GM21526 (cell line): ENCODE measurements at regions not wholly inside any gene's neighbourhood (a gene's known extent, or its start where the extent isn't known, plus 50 kb on each side); places are given as distances from the start of the nearest gene placed in this dataset.
"Not testable (repeated sequence)": the region's sequence is repeated elsewhere in the genome, so short reads cannot be mapped to it uniquely, and the experiment has no call there.

ENCODE experiments used
- ATAC-seq: cut with Tn5 transposase; IDR thresholded peaks from one replicate; pipeline ENCODE4 v1.9.1; 2021; ENCODE audit warnings: moderate library complexity; ENCODE audit not compliant: unreplicated experiment, low FRiP score

DNA sequence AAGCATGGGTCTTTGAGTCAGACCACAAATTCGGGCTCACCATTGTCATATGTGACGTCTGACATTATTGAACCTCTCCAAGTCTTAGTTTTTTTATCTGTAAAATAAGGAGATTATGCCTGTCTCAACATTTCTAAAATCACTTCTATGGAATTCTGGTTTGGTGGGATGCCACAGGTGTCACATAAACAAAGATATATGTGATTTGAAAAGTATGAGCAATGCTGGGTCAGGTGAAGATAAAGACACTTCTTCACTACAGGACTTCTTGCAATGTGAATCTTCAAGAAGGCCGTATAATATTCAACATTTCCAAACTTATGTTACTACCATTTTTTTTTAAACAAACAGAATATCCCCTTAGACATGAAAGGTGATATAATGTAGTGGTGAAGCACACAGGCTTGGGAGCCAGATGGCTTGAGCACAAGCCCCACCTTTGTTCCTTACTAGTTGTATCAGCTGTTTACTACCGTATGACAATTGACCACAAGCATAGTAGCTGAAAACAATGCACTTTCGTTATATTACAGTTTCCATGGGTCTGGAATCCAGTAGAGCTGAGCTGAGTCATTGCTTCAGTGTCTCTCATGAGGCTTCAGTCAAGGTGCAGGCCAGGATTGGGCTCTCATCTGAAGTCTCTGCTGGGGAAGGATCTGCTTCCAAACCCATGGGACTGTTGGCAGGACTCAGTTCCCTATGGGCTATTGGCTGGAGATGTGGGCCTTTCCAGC is 87.7 kb downstream of the UTP18 start:
- ATAC-seq: no peak

DNA sequence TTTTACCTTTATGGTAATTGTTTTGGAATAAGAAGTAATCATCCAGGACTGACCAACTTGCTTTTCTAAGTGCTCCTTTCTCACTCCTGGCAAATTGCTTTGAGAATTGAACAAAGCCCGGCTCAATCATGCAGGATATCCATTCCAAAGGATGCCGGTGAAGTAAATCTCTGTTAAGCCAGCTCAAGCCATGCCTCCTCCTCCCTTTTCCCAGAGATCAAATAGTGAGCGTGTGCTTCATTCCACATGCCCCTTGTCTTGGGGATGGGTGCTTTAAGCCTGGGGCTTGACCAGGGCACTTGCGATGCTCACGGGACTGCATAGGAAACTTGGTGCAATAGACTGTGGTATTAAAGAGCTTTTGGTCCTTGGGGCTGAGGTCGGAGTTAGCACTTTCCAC is 90.7 kb downstream of the UTP18 start:
- no peak for ATAC-seq

DNA sequence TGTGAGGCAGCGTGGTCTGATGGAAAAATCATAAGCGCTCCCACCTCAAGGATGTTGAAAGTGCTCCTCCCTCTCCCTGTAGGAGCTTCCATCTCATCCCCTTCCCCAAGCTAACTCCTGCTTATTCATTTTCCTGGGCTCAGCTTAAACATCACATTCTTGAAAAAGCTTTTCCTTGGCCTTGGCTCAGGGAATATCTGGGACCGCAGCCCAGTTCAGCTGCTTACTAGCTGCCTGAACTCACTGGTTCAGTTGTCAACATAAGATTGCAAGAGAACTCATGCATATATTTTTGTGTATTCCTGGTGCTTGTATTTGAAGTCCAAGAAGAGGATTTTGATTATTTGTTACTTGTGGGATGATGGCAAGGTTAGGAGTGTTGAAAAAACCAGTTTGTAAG is 91.5 kb downstream of the UTP18 start:
- no peak for ATAC-seq

DNA sequence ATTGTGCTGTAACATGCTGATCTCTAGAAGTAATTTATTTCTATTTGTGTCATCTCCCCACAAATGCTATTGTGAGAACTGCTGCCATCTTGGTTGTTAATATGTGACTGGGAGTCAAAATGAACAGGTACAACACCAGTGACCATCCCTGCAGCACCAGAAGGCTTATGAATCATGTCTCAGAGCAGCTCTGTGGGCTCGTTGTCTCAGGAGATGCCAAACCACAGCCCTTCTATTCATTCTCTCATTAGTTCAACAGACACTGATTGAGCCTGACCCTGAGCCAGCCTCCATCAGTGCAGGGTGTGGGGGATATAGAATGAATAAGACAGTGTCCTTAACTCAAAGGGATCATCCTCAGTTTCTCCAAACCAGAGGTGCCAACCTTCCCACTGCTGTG is 92.5 kb downstream of the UTP18 start:
- no peak for ATAC-seq

DNA sequence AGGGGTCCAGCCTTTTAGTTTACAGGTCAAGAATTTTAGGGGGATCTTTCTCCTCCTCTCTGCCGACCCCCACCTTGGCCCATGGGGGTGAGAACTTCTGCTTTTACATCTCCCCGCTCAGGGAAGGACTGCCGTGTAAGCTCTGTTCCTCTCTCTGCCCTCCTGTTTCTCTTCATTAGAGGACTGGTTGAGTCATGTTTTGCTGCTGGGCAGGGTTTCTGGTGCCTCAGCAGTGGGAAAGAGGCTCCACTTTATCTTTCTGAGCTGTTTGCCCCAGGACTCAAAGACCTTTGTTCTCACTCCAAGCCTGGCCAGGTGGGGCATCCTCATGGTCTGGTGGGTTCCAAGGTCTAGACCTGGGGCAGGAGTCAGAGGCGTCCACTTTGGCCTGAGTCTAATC is 93.0 kb downstream of the UTP18 start:
- ATAC-seq: no peak

DNA sequence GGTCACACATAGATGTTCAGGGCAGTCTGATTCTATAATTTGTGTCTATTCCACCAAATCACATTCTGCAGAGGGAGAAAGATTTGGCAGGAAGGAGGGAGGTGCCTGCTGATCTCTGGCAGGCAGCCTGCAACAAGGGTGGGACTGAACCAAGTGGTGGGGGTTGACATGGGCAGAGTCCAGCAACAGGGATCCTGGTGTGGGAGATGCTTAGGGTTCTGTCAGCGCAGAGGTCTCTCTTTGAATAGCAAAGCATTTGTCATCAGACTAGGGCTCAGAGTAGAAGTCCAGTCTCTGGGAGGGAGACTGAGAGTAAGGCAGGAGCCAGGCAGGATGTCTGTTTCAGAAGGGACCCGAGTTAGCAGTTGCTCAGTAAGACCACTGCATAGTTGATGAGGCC is 94.6 kb downstream of the UTP18 start:
- ATAC-seq: no peak

DNA sequence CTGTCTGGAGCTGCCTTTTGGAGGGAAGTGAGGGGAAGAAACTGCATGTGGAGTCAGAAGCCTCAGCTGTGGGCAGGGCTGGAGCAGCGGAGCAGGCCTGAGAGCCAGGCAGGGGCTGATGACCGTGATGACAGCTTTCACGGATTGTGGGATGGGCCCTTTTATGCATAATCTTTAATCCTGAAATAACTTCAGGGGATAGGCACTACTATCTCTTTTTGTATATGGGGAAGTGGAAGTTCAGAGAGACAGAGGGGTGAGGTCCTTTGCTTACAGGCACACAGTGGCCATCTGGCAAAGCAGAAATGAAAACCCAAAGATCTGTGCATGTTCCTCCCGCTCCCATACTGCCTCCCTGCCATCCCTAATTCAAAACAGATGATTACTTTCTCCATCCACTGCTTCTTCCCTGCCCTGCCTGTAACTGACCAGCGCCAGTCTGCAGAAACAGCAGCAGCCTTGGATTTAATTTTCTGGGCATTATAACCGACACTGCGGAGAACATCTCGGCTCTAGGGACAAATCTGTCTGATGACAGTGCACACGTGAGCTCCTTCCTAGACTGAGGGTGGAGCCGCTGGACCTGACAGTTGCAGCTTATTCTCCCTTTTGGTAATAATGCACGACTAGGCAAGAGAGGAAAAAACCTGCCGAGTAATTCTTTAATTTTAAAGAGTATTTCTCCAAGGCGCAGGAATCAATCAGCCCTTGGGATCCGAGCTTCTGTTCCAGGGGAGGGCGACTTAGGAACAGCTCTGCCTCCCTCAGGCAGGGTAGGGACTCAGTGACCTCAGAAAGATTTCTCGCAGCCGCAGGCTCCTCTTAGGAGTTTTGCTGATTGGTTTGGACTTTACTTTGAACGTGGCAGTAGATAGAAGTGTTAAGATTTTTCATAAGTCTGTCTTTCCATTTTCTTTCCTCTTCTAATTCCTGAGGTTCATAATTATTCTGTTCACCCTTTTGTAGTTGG is 95.4 kb downstream of the UTP18 start:
- ATAC-seq: no peak

DNA sequence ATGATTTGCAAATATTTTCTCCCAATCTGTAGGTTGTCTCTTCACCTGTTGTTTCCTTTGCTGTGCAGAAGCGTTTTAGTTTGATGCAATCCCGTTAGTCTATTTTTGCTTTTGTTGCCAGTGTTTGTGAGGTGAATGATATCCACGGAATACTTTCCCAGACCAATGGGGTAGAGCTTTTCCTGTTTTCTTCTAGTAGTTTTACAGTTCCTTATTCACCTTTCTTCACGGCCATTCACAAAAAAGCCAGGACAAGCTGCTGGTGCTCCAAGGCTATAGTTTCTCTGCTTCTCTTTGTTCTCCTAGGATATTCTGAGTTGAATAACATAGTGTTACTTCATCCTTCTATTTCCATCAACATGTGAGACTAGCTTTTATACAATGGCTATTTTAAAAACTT is 98.7 kb downstream of the UTP18 start:
- no peak for ATAC-seq

DNA sequence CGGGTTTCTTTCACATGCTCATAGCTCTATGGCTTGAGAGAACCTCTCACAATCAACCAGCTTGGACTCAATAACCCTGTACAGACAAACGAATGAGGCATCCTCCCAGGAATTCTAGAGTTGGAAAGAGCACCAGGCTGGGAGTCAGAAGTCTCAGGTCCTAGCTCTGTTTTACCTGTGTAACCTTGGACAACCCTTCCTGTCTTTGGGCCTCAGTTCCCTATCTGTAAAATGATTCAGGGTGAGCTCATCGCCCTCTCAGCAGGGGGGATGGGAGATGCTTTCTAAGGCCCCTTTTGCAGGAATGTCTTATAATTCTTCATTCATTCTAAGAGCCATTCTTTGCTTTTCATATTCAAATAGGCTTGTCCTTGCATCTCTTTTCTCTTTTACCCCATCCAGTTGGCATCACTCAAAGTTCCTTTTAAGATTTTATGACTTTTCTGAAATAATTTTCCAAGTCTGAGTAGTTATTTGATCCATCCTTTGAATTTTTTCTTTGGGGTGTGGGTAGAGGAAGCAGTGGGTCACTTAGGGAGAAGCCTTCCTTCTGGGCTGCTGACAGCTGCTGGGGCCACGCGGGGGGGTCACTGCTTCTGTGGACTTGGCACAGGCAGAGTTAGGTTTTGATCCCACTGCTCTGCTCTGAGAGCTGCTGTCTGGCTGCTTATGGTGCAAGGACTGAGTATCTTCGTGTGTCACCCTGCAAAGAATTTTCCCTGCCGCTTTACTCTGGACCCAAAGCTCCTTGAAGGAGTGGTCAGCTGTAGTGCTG is 102.7 kb downstream of the UTP18 start:
- no peak for ATAC-seq

DNA sequence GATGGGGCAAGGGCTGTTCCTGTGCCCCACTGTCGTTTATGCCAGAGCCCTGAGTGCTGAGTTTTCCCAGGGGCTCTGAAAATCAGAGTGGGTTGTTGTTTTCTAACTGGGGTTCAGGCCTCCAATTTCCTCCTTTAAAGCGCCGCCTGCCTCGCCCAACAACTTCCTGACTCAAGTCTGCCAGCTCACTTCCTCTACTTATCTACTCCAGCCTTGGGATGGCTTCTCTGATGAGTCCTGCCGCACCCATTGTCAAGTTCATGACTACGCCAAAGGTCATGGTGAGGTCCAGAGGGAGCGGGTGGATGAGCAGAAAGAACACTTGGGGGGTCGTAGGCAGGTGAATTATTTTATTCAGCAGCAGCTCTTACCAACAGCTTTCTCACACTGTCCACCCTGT is 104.7 kb downstream of the UTP18 start:
- ATAC-seq: no peak

DNA sequence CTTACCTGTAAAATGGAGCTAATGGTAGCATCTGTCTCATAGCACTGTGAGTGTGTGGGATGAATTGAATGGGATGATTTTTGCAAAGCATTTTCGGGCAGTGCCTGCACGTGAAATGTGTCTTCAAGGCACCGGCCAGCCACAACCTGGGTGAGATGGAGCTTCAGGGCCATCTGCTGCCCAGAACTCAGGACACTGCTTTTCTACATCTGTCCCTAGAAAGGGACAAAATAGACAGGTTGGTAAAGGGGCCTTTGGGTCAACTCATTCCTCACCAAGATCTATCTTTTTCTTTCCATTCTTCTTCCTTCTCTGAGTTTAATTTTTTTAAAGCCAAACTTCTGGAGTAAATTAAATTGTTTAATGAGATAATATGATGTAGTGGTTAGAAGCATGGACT is 106.5 kb downstream of the UTP18 start:
- no peak for ATAC-seq

DNA sequence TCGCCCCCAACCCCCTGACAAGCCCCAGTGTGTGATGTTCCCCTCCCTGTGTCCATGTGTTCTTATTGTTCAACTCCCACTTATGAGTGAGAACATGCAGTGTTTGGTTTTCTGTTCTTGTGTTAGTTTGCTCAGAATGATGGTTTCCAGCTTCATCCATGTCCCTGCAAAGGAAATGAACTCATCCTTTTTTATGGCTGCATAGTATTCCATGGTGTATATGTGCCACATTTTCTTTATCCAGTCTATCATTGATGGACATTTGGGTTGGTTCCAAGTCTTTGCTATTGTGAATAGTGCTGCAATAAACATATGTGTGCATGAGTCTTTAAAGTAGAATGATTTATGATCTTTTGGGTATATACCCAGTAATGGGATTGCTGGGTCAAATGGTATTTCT is 107.5 kb downstream of the UTP18 start:
- not testable (repeated sequence) for ATAC-seq

DNA sequence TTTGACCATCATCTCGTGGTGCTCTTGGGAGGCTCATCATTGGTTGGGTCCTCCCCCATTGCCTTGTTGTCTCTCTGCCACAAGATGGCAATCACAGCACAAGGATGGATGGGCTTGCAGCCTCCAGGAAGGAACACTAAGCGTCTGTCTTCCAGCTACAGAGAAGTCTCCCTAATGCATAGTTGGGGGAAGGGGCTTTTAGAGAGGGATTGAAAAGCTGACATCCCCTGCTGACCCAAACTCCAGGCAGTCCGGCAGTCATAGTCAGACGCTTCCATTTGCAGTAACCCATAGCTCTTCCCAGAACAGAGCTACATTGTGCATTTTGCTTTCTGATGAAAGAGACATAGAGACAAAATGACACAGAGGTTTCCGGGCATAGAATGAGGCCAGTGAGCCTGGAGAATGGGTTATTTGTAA is 111.4 kb downstream of the UTP18 start:
- ATAC-seq: no peak

DNA sequence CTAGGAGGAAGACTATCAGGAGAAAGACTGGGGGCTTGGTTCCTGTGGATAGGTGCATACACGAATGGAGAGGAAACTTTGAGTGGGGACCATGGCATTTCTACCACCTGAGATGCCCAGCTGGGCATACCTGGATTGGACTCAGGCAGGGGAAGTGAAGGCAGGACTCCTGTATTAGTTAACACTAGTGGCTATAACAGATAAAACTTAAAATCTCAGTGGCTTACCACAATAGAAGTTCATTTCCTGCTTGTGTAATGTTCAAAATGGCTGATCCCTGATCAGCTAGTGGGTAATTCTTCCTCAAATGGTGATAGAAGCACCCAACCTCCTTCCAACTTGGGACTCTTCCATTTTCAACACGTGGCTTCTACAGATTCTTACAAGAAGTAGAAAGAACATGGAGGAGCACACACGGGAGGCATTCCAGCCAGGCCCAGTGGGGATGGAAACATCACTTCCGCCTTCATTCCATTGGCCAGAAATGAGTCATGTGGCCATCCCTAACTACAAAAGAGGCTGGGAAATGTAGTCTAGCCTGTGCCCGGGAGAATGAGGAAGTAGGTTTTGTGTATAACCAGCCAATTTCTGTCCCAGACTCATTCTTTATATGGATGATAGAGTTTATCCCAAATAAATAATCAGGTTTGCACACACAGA is 112.1 kb downstream of the UTP18 start:
- ATAC-seq: peak; percentile 91

DNA sequence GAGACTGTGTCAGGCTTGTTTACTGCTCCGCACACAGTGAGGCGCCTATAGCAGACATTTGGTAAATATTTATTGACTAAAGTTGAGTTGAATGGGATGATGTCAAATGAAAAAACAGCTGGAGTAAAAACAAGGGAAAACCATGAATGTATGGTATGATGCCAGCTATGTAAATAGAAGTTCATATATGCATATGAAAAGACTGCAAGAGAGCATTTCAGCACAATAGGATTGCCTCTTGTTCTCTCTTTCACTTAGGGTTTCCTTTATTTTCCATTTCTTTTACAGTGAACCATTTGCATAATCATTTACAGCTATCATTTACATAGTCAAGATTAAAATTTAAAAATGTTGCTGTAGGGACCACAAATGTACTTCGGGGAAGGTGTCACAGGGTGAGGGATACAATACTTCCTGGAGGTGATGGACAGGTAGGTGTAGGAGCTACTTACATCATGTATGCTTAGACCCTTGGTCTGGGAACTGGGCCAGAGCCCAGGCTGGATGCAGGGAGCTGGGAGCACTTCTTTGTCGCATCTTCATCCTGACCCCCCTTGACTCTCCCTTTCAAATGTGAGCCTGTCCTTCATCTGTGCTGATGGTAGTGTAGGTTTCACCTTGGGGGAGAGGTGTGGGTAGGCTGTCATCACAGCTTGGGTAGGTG is 113.3 kb downstream of the UTP18 start:
- ATAC-seq: no peak

DNA sequence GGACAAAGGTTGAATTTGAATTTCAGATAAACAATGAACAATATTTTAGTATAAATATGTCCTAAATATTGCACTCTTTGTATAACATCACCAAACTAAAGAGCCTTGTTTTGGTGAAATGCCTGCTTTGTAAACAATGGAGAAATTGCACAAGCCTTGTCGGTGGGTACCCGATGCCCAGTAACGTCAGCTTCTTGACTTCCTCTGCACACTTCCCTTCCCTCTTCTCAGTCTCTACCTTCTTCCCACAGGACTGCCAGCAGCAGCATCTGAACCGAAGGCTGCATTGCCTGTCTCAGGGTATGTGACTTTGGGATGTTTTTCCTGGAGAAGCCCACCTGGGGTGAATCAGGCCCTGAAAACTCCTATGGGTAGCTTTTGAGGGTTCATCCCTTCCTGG is 113.9 kb downstream of the UTP18 start:
- no peak for ATAC-seq

DNA sequence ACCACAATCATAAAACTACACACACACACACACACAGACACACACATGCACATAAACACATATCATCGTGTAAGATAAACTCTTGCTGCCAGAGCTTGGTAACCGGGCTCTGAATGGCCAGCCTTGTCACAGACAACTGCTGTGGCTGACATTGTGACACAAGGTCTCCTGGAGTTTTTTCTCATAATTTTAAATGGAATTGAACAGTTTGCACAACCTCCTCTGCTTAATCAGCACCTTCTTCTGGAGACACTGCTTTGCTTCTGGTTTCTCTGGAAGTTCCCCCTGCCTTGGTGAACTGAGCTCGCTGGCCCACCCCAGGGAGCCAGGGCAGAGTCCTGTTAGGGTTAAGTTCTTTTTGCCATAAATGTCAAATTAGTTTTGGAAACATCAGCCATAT is 115.4 kb downstream of the UTP18 start:
- no peak for ATAC-seq

DNA sequence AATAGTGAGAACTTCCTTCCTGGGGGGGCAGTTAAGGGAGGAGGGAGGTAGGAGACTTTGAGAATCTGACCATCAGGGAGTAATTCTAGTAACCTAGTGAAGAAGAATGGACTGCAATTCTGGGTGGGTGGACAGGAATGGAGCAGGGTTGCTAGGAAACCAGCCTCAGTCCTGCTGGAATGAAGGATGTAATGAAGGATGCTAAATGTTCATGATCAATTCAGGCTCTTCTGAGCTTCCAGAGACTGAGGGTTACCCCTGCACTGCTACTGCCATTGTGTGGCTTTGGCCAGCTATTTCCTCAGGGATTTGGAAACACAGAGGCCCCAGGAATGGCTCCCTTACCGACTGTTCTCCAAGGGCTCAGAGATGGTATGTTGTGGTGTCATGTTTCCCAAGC is 116.4 kb downstream of the UTP18 start:
- no peak for ATAC-seq

DNA sequence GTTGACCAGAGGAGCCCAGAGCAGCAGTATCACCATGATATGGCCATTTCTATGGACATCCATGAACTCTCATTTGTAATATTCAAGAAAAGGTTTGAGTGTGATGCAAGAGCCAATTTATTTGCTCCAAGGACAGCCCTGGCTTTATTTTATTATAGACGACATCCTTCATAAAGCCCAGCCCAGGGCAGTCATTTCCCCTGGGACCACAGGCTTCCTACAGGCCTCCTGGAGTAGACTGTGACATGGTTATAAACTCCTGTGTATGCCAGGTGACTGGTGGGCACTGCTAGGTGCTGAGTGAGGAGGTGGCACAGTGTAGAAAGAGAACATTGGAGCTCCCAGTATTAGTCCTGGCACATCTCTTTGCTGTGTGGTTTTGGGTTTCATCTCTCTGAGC is 120.9 kb downstream of the UTP18 start:
- ATAC-seq: no peak

DNA sequence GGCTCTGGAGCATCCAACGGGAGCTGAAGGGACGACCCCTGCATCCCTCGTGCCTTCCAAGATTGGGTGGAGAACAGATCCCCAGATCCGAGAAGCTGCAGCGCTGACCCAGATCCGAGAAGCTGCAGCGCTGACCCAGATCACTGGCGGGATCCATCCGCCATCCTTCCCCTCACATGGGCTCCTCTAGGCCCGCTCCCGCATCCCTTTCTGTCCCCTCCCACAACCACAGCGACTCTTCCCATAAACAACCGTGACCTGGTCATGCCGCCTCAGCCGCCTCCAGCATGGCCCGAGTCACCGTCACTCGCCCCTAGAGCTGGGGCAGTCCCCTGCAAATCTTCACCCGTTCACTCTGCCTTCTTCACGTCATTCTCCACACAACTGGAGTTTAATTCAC is 124.9 kb downstream of the UTP18 start:
- no peak for ATAC-seq
